IMR-90 (cell line): ENCODE measurements at regions not wholly inside any gene's neighbourhood (a gene's known extent, or its start where the extent isn't known, plus 50 kb on each side); places are given as distances from the start of the nearest gene placed in this dataset.

Source experiments
- MAZ ChIP-seq: IDR thresholded peaks from 2 replicates; pipeline ENCODE4 v1.6.1; 2012; ENCODE audit warnings: low read depth, mild to moderate bottlenecking, low read length, improper control_type of control experiment, moderate library complexity, borderline replicate concordance
- RCOR1 ChIP-seq: IDR thresholded peaks from 2 replicates; pipeline ENCODE4 v1.6.1; 2012; ENCODE audit warnings: mild to moderate bottlenecking, low read length, improper control_type of control experiment; ENCODE audit not compliant: insufficient replicate concordance

DNA sequence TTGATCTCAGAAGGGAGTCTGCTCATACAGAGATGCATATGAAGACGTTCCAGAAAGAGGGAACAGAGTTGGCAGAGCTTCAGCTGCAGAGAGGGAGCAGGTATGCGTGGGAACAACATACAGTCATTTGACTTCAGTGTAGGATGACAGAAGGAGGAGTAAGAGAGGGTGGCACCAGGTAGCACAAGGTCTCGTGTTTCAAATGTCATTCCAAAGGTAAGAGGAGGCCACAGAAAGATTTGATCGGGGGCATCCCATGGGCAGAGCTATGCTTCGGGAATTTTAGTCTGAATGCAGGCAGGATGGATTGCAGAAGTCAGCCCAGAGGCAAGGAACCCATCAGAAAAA lies 367.1 kb downstream of the CDK5RAP2 start:
- no peak for TF ChIP-seq RCOR1
- TF ChIP-seq MAZ, result no peak
